Adrenal gland (tissue), 5 donors: ENCODE measurements at regions not wholly inside any gene's neighbourhood (a gene's known extent, or its start where the extent isn't known, plus 50 kb on each side); places are given as distances from the start of the nearest gene placed in this dataset.

ENCODE experiments used
- CTCF ChIP-seq, 6 experiments: fragments of 450-650 bp in 4 of 6; fragments of 200-600 bp in 2 of 6; sonication (generic) in 1 of 6; IDR thresholded peaks; 1 replicate in 5 of 6; 2 replicates in 1 of 6; pipeline versions ENCODE4 v1.5.1 to v1.8.0; 2016 to 2021; ENCODE audit warnings: antibody characterized with exemption in 6 of 6, mild to moderate bottlenecking in 2 of 6, moderate library complexity in 1 of 6
- POLR2A ChIP-seq, 2 donors: fragments of 450-650 bp; IDR thresholded peaks; one replicate each; pipeline ENCODE4 v1.6.1; 2017; ENCODE audit warnings: antibody characterized with exemption in 2 of 2, mild to moderate bottlenecking in 2 of 2, moderate library complexity in 1 of 2
- donor health status: DM: no; HTN: no; CAD: no.

GRCh38 chr12:102755266-102755665, 161.8 kb downstream of the PAH start:
- TF ChIP-seq CTCF (IDR thresholded peaks at IDR 0.05) (no peak), POLR2A (IDR thresholded peaks at IDR 0.05) (no peak)
